Activated CD4-positive, alpha-beta T cell treated with anti-CD3 and anti-CD28 coated beads, Interleukin-2, amount 50 U/mL, for 1 hour (primary cell): ENCODE measurements at regions not wholly inside any gene's neighbourhood (a gene's known extent, or its start where the extent isn't known, plus 50 kb on each side); places are given as distances from the start of the nearest gene placed in this dataset.

Experiments used
- DNase-seq: peaks from one replicate; pipeline ENCODE4 v3.0.0-alpha.2; 2020

- DNase-seq, result no peak
Observed at GRCh38 chr20:60725311-60725906, 526.7 kb upstream of the CDH4 start.

- no peak for DNase-seq
Observed at GRCh38 chr20:60727425-60727824, 524.6 kb upstream of the CDH4 start.

GRCh38 chr20:60728705-60729104 is 523.4 kb upstream of the CDH4 start:
- DNase-seq, result no peak

- no peak for DNase-seq
Observed at GRCh38 chr20:60729135-60729900, 522.7 kb upstream of the CDH4 start.

GRCh38 chr20:60732322-60732721 is 519.7 kb upstream of the CDH4 start:
- no peak for DNase-seq

GRCh38 chr20:60748086-60748485 is 504.0 kb upstream of the CDH4 start:
- no peak for DNase-seq

- DNase-seq, result no peak
Observed at GRCh38 chr20:60749804-60750602, 502.1 kb upstream of the CDH4 start.

- no peak for DNase-seq
Observed at GRCh38 chr20:60750909-60751308, 501.2 kb upstream of the CDH4 start.

- DNase-seq, result no peak
Observed at GRCh38 chr20:60751826-60752225, 500.2 kb upstream of the CDH4 start.

GRCh38 chr20:60752741-60753420 is 499.2 kb upstream of the CDH4 start:
- DNase-seq, result no peak

- DNase-seq, result no peak
Observed at GRCh38 chr20:60754856-60755255, 497.2 kb upstream of the CDH4 start.

- DNase-seq, result no peak
Observed at GRCh38 chr20:60759651-60760050, 492.4 kb upstream of the CDH4 start.

- DNase-seq, result no peak
Observed at GRCh38 chr20:60760256-60761000, 491.6 kb upstream of the CDH4 start.

GRCh38 chr20:60761056-60761455 is 491.0 kb upstream of the CDH4 start:
- no peak for DNase-seq

GRCh38 chr20:60762386-60762785 is 489.7 kb upstream of the CDH4 start:
- DNase-seq, result no peak

GRCh38 chr20:60764328-60764727 is 487.7 kb upstream of the CDH4 start:
- DNase-seq, result no peak

GRCh38 chr20:60764771-60765170 is 487.3 kb upstream of the CDH4 start:
- DNase-seq, result no peak

- DNase-seq, result no peak
Observed at GRCh38 chr20:60765821-60766403, 486.1 kb upstream of the CDH4 start.

- DNase-seq, result no peak
Observed at GRCh38 chr20:60768216-60768615, 483.8 kb upstream of the CDH4 start.

GRCh38 chr20:60780388-60781025 is 471.6 kb upstream of the CDH4 start:
- DNase-seq, result no peak

- DNase-seq, result no peak
Observed at GRCh38 chr20:60782959-60783625, 469.0 kb upstream of the CDH4 start.
